DND-41 (cell line): ENCODE measurements at regions not wholly inside any gene's neighbourhood (a gene's known extent, or its start where the extent isn't known, plus 50 kb on each side); places are given as distances from the start of the nearest gene placed in this dataset.

ENCODE experiments used
- ATAC-seq: fragments of 200-7000 bp; cut with Tn5 transposase; 3 replicates; pipeline ENCODE4 v1.9.1; 2021; ENCODE audit warnings: low read depth; ENCODE audit not compliant: insufficient read depth
- DNase-seq: peaks from one replicate; pipeline ENCODE4 v3.0.0-alpha.2; 2020
- H2AFZ ChIP-seq: 2 replicates; pipeline ENCODE4 v1.6.0; 2012; ENCODE audit warnings: low read depth, low read length
- H3K27ac ChIP-seq: 2 replicates; pipeline ENCODE4 v1.5.1; 2012; ENCODE audit warnings: low read length, inconsistent platforms
- H3K27me3 ChIP-seq: fragments of 200-600 bp; sonication (generic); 2 replicates; pipeline ENCODE4 v1.6.0; 2012; ENCODE audit warnings: low read length, mild to moderate bottlenecking, inconsistent platforms; ENCODE audit not compliant: insufficient read depth, poor library complexity
- H3K36me3 ChIP-seq: 2 replicates; pipeline ENCODE4 v1.5.1; 2012; ENCODE audit warnings: low read length, inconsistent platforms; ENCODE audit not compliant: insufficient read depth
- H3K4me1 ChIP-seq: 2 replicates; pipeline ENCODE4 v1.5.1; 2012; ENCODE audit warnings: mild to moderate bottlenecking, low read length; ENCODE audit not compliant: insufficient read depth
- H3K4me2 ChIP-seq: 2 replicates; pipeline ENCODE4 v1.6.0; 2012; ENCODE audit warnings: mild to moderate bottlenecking, moderate library complexity, low read length, inconsistent platforms; ENCODE audit not compliant: insufficient read depth
- H3K4me3 ChIP-seq, 2 experiments: fragments of 200-600 bp in 1 of 2; shearing (Covaris generic) in 1 of 2; 2 replicates each; pipeline ENCODE4 v1.5.1; 2012 to 2016; ENCODE audit warnings: inconsistent platforms in 2 of 2, low read length in 2 of 2, mild to moderate bottlenecking in 2 of 2, low read depth in 1 of 2, moderate library complexity in 1 of 2
- H3K79me2 ChIP-seq: 2 replicates; pipeline ENCODE4 v1.6.0; 2012; ENCODE audit warnings: low read length, inconsistent platforms; ENCODE audit not compliant: insufficient read depth
- H3K9ac ChIP-seq: 2 replicates; pipeline ENCODE4 v1.6.0; 2012; ENCODE audit warnings: low read depth, mild to moderate bottlenecking, inconsistent platforms, low read length, moderate library complexity
- H3K9me3 ChIP-seq: 2 replicates; pipeline ENCODE4 v1.5.1; 2012; ENCODE audit warnings: low read length, moderate library complexity, mild to moderate bottlenecking, inconsistent platforms; ENCODE audit not compliant: insufficient read depth, severe bottlenecking
- H4K20me1 ChIP-seq: 2 replicates; pipeline ENCODE4 v1.6.0; 2012; ENCODE audit warnings: low read length; ENCODE audit not compliant: insufficient read depth
- CTCF ChIP-seq: IDR thresholded peaks from 2 replicates; pipeline ENCODE4 v1.5.1; 2012; ENCODE audit warnings: borderline replicate concordance, low read length, moderate library complexity, mild to moderate bottlenecking; ENCODE audit not compliant: poor library complexity, severe bottlenecking; ENCODE audit errors: extremely low read depth
- EZH2 ChIP-seq: IDR thresholded peaks from 3 replicates; pipeline ENCODE4 v1.6.1; 2012; ENCODE audit warnings: borderline replicate concordance, low read depth, mild to moderate bottlenecking, moderate library complexity, low read length, inconsistent platforms; ENCODE audit not compliant: severe bottlenecking

- Histone ChIP-seq H3K4me2 (no peak overlapping the region), H3K4me1 (peaks cover 10% of the 10 kb centered on the region; the same call in 1 of the 2 replicates), H3K27ac (no peak overlapping the region), H3K9ac (no peak overlapping the region), H3K36me3 (no peaks in the 10 kb centered on the region), H2AFZ (no peak overlapping the region), H4K20me1 (no peaks in the 10 kb centered on the region), H3K4me3 (no peak overlapping the region), H3K27me3 (no peaks in the 10 kb centered on the region), H3K79me2 (no peaks in the 10 kb centered on the region), H3K9me3 (no peaks in the 10 kb centered on the region)
- ATAC-seq (no peak), DNase-seq (no peak)
- no peak for TF ChIP-seq EZH2
Measured at GRCh38 chr11:127651175-127651887, 650.8 kb upstream of the KIRREL3 start.

- H3K9me3 ChIP-seq = no peaks in the 10 kb centered on the region
- no peak overlapping the region for H3K27ac ChIP-seq
- DNase-seq = no peak
Measured at GRCh38 chr11:127649958-127650357, 649.4 kb upstream of the KIRREL3 start.

GRCh38 chr11:127649071-127649470, 648.5 kb upstream of the KIRREL3 start:
- no peak overlapping the region for H2AFZ ChIP-seq
- no peak overlapping the region for H3K4me2 ChIP-seq
- no peaks in the 10 kb centered on the region for H3K9me3 ChIP-seq
- H3K27me3 ChIP-seq = no peaks in the 10 kb centered on the region
- no peak for TF ChIP-seq CTCF
- TF ChIP-seq EZH2 = no peak
- no peak overlapping the region for H3K27ac ChIP-seq
- no peak overlapping the region for H3K4me3 ChIP-seq
- no peaks in the 10 kb centered on the region for H3K36me3 ChIP-seq
- peaks cover 10% of the 10 kb centered on the region; the same call in 1 of the 2 replicates for H3K4me1 ChIP-seq
- DNase-seq = no peak
- no peak overlapping the region for H3K9ac ChIP-seq
- H4K20me1 ChIP-seq = no peaks in the 10 kb centered on the region
- H3K79me2 ChIP-seq = no peaks in the 10 kb centered on the region
- ATAC-seq = no peak

More at GRCh38 chr11:127649958-127650357, 649.4 kb upstream of the KIRREL3 start:
- no peak overlapping the region for H3K4me3 ChIP-seq
- H4K20me1 ChIP-seq = no peaks in the 10 kb centered on the region
- H3K4me2 ChIP-seq = no peak overlapping the region
- H3K27me3 ChIP-seq = no peaks in the 10 kb centered on the region
- TF ChIP-seq CTCF = no peak
- TF ChIP-seq EZH2 = no peak
- H3K4me1 ChIP-seq = peaks cover 10% of the 10 kb centered on the region; the same call in 1 of the 2 replicates
- H2AFZ ChIP-seq = no peak overlapping the region
- H3K36me3 ChIP-seq = no peaks in the 10 kb centered on the region
- no peaks in the 10 kb centered on the region for H3K79me2 ChIP-seq
- H3K9ac ChIP-seq = no peak overlapping the region
- ATAC-seq = no peak

GRCh38 chr11:127648583-127648982, 648.0 kb upstream of the KIRREL3 start:
- no peak overlapping the region for H3K4me3 ChIP-seq
- peak; percentile 61; the same call in 2 of the 3 replicates for ATAC-seq
- H4K20me1 ChIP-seq = no peaks in the 10 kb centered on the region
- no peaks in the 10 kb centered on the region for H3K27me3 ChIP-seq
- no peak for DNase-seq
- H2AFZ ChIP-seq = peak overlapping the region; percentile 7; the same call in 1 of the 2 replicates
- TF ChIP-seq EZH2 = no peak
- TF ChIP-seq CTCF = no peak
- H3K36me3 ChIP-seq = no peaks in the 10 kb centered on the region
- peaks cover 10% of the 10 kb centered on the region; the same call in 1 of the 2 replicates for H3K4me1 ChIP-seq
- no peak overlapping the region for H3K9ac ChIP-seq
- H3K9me3 ChIP-seq = no peaks in the 10 kb centered on the region
- H3K4me2 ChIP-seq = no peak overlapping the region
- H3K79me2 ChIP-seq = no peaks in the 10 kb centered on the region
- no peak overlapping the region for H3K27ac ChIP-seq
